ENCODE measurements at regions not wholly inside any gene's neighbourhood (a gene's known extent, or its start where the extent isn't known, plus 50 kb on each side); places are given as distances from the start of the nearest gene placed in this dataset.

DNA sequence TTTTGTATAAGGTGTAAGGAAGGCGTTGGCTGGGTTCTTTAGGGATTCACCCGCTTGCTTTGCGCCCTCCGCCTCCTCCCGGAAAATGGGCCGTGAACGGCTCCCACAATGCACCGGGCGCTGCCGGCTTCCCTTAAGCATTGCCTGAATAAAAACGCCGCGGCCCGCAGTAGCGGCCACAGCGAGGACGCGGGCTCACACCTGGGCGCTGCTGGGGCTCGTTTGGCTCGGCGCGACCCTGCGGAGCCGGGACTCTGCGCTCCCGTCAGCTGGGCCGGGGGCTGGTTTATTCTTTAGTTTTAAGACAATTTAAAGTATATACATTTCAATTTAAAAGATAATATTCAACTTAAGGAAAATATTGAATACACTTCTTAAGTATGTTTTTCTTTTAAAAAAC lies 343.5 kb upstream of the RGMA start:
- intact Hi-C loops (cut with DNase I), result no loop called here
- 92 to 94% methylated on average over 19 of the region's 28 CpGs for WGBS, 2 donors
- Histone ChIP-seq H3K27me3 (no peaks in the 10 kb centered on the region), H3K27ac (no peak overlapping the region), H3K4me3 (no peak overlapping the region), H3K36me3 (no peaks in the 10 kb centered on the region), H3K4me1 (peaks cover 0 to 15% (median 6%) of the 10 kb centered on the region in 3 donors), H3K9me3 (no peaks in the 10 kb centered on the region)
- TF ChIP-seq, protein P1, sequence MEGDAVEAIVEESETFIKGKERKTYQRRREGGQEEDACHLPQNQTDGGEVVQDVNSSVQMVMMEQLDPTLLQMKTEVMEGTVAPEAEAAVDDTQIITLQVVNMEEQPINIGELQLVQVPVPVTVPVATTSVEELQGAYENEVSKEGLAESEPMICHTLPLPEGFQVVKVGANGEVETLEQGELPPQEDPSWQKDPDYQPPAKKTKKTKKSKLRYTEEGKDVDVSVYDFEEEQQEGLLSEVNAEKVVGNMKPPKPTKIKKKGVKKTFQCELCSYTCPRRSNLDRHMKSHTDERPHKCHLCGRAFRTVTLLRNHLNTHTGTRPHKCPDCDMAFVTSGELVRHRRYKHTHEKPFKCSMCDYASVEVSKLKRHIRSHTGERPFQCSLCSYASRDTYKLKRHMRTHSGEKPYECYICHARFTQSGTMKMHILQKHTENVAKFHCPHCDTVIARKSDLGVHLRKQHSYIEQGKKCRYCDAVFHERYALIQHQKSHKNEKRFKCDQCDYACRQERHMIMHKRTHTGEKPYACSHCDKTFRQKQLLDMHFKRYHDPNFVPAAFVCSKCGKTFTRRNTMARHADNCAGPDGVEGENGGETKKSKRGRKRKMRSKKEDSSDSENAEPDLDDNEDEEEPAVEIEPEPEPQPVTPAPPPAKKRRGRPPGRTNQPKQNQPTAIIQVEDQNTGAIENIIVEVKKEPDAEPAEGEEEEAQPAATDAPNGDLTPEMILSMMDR (IDR thresholded peaks at IDR 0.05), result no peak
- TF ChIP-seq POLR2A (IDR thresholded peaks at IDR 0.05), result no peak
- DNase-seq, result no peak

DNA sequence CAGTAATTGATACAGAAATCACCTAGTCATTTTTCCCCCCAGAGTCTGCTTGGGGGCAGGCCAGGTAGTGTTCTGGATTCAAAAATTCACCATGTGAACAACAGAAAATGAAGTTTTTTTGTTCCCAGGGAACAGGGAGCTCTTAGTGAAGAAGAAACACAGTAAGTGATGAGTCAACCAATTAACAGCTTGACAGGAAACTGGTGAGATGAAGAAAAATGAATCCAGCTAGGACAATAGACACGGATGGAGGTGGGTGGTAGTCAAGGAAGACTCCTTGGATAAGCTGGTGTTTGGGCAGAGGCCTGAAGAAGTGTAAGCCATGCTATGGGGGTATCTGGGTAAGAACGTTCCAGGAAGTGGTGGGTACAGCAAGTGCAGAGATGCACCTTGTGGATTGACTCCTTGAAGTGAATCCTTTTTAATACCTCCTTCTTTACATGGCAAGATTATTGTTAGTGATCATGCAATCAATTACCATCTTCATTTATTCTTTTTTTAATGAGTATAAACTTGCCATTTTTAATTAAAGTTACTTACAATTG lies 339.9 kb upstream of the RGMA start:
- no peak for DNase-seq
- no peak overlapping the region for H3K4me3 ChIP-seq
- H3K36me3 ChIP-seq, result no peaks in the 10 kb centered on the region
- WGBS, 2 donors, result 33 to 47% methylated on average over 2 of the region's 2 CpGs
- peaks cover 0 to 17% (median 6%) of the 10 kb centered on the region in 3 donors for H3K4me1 ChIP-seq
- no peaks in the 10 kb centered on the region for H3K9me3 ChIP-seq
- H3K27ac ChIP-seq, result peak overlapping the region in 3 of 4 donors; percentile 19 to 69 (median 34)
- intact Hi-C loops (cut with DNase I), result no loop called here
- no peaks in the 10 kb centered on the region for H3K27me3 ChIP-seq
- TF ChIP-seq POLR2A (IDR thresholded peaks at IDR 0.05), result no peak
- TF ChIP-seq, protein P1 (IDR thresholded peaks at IDR 0.05), result no peak

DNA sequence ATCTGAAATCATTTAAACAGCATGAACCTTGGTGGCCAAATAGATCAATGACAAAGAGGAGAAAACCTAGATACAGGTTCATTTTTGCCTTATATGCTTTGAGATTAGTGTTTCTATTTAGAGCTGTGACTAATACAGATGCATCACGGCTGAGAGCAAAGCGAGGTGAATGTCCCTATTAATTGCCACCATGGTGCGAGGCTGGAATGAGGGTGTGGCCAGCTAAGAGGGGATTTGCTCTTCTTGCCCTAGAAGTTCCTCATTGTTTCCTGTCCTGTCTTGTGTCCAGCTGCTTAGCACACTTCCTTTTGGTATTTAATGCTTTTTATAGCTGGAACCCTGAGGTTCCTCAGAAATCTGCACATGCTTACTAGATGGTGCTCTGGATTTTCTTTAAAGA lies 339.1 kb upstream of the RGMA start:
- WGBS, 2 donors, result 32% methylated on average over 3 of the region's 3 CpGs
- H3K4me1 ChIP-seq, result peaks cover 0 to 17% (median 6%) of the 10 kb centered on the region in 3 donors
- no peaks in the 10 kb centered on the region for H3K27me3 ChIP-seq
- TF ChIP-seq, protein P1 (IDR thresholded peaks at IDR 0.05), result no peak
- no peak for TF ChIP-seq POLR2A (IDR thresholded peaks at IDR 0.05)
- DNase-seq, result no peak
- no peaks in the 10 kb centered on the region for H3K36me3 ChIP-seq
- no peaks in the 10 kb centered on the region for H3K9me3 ChIP-seq
- no peak overlapping the region for H3K4me3 ChIP-seq
- intact Hi-C loops (cut with DNase I), result no loop called here
- H3K27ac ChIP-seq, result peak overlapping the region in 3 of 4 donors; percentile 19 to 69 (median 34)

DNA sequence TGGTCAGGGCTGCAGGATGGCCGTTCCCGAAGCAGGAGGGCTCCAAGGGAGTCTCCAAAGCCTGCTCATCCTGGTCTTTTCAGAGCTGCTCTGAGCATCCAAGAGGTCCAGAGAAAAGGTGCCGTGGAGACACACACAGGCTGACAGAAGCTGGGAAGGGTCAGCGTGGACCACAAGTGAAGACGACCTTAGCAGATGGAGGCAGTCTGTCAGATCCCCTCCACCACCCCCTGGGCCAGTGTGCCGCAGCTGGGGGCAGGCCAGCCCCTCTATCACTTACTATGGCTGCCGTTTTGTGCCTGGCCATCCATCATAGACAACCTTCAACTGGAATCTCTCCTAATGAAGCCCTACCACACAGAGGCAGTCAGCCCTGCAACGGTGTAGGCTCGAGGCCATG lies 335.1 kb upstream of the RGMA start:
- WGBS, 2 donors, result 74 to 86% methylated on average over 7 to 9 of the region's 9 CpGs
- Histone ChIP-seq H3K9me3 (no peaks in the 10 kb centered on the region), H3K36me3 (no peaks in the 10 kb centered on the region), H3K4me3 (no peak overlapping the region), H3K27me3 (no peaks in the 10 kb centered on the region), H3K27ac (no peak overlapping the region), H3K4me1 (peaks cover 0 to 17% (median 6%) of the 10 kb centered on the region in 3 donors)
- intact Hi-C loops (cut with DNase I), result no loop called here
- TF ChIP-seq, protein P1 (IDR thresholded peaks at IDR 0.05), result no peak
- TF ChIP-seq POLR2A (IDR thresholded peaks at IDR 0.05), result no peak
- no peak for DNase-seq

DNA sequence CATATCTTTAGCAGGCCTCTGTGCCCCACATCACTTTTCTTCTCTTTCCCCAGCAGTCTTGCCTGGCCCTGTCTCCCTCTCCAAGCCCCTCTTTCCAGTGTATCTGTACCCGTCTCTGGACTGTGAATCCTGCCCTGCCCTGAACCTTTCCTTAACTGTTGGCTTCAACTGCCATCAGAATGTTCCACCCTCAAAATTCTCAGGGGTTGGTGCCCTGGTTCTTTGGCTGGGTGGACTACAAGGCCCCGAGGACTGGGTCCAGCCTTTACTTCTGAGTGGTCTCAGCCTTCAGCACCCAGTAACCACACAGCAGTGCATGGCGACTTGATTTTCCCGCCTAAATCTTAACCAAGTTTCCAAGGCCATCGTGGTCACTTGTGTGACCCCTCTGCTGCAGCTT lies 333.5 kb upstream of the RGMA start:
- 92 to 95% methylated on average over 4 to 5 of the region's 5 CpGs for WGBS, 2 donors

More for the DNA sequence above, 333.5 kb upstream of the RGMA start:
- Histone ChIP-seq H3K4me1 (peaks cover 0 to 2% (median 0%) of the 10 kb centered on the region in 3 donors), H3K27me3 (no peaks in the 10 kb centered on the region), H3K36me3 (no peaks in the 10 kb centered on the region), H3K4me3 (no peak overlapping the region), H3K27ac (no peak overlapping the region), H3K9me3 (no peaks in the 10 kb centered on the region)
- DNase-seq, result no peak
- no peak for TF ChIP-seq POLR2A (IDR thresholded peaks at IDR 0.05)
- TF ChIP-seq, protein P1 (IDR thresholded peaks at IDR 0.05), result no peak
- intact Hi-C loops (cut with DNase I), result no loop called here
